CD4-positive, alpha-beta T cell treated with Interleukin-4 for 4 hours (primary cell): ENCODE measurements at regions not wholly inside any gene's neighbourhood (a gene's known extent, or its start where the extent isn't known, plus 50 kb on each side); places are given as distances from the start of the nearest gene placed in this dataset.
"Not testable (repeated sequence)": the region's sequence is repeated elsewhere in the genome, so short reads cannot be mapped to it uniquely, and the experiment has no call there.

Experiments used
- DNase-seq: peaks from one replicate; pipeline ENCODE4 v3.0.0-alpha.2; 2020

DNA sequence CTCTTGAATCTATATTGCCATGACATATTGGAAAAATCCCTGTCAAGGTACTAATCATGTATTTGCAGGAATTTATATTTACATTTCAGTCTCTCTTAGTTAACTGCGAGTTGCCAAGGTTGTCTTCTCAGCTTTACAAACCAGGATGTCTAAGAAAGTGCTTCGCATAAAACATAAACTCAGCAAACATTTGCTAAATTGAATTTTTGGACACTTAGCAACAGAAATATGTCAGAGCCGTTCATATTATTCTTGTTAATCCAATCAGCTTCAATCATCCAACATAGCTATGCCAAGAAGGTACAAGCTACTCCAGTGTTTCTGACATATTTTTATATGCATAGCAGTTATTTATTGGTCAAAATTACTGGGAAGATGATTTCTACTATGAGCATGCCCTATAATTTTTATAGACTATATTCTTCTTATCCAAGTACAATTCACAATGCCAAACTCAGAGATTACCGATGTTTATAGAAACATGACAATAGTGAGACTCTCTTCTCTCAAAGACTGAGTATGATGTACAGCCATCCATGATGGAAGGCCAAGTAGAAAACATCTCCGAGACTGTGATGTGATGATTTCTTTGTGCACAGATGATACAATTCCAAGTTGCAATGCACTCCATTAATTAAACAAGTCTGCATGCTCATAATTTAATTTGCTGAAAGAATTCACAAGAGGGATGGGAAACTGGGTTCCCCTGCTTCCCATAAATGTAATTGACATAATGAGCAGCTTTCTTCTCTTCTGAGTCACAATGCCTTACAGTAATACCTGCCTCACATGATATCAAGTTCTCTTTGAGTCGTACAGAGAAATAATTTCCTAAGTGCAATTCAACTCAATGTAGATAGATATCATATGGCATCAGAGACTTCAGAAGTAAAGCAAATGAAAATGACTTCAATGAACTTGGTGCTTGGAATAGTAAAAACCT, 776.3 kb downstream of the EFNB2 start:
- DNase-seq, result no peak

DNA sequence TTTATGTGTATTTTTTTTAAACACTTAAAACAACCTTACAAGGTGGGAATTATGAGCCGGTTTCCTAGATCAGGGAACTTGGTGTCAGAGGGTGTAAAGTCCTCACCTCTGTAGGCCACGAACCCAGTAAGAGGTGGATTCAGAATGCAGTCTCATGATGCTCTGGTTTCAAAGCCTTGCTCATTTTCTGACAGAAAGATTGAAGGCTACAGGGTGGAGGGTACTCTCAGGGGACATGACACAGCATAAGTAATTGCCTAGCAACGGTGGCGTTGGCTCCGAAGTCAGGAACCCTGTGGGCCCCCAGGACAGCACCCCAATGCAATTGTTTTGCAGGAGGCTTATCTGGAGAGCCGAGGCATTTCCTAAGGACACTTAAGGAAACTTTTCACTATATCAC, 794.7 kb downstream of the EFNB2 start:
- DNase-seq, result no peak

DNA sequence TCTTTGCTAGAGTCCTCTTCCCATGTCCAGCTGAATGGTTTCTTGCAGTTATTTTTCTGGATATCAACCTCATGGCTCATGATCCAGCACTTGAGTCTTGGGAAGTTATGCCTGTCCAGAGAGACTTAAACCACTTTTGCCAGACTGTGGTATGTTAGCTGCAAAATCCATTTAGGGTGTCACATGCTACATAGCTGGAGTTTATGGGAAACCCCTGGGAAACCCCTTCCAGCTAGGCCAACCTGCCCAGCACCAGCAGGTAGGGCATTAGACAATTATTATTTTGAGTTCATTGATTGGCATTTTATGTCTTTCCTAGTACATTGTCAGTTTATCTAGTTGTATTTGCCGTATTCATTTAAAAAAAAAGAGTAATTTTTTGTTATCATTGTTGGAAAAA, 797.8 kb downstream of the EFNB2 start:
- no peak for DNase-seq

GRCh38 chr13:105735281-105735680, 800.2 kb downstream of the EFNB2 start:
- no peak for DNase-seq

- DNase-seq, result no peak
These were observed 802.5 kb downstream of the EFNB2 start for GRCh38 chr13:105732806-105733529.

DNA sequence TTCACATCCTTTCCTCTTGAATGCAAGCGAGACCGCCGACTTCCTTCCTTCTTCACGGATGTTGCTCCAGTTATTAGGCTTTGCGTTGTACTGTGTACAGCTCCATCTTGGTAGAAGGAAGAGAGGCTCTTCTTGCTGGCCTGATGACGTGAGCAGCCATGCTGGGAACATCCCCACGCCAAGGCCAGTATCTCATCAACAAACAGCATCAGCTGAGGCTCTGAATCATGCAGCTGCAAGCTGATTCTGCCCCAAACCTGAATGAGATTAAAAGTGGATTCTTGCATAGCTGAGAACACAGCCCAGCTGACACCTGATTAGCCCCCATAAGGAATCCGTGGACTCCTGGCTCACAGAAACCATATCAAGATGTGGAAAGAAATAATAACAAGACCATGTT, 809.6 kb downstream of the EFNB2 start:
- DNase-seq, result no peak

DNA sequence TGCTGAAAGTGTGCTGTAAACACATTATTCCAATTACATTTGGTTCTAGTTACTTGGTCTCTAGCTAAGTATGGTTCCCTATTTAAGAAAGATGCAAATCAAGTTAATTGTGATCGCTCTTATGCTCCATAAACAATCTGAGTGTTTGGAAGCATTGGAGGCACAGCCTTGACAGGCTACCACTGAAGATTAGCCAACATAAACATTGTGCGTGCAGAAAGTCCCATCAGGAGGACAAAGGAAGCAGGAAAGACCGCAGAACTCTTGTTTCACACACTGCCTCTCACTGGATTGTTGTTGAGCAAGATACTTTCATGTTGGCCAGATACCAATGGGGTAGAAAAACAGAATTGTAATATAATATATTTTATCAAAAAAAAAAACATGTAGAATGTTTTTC, 814.4 kb downstream of the EFNB2 start:
- no peak for DNase-seq

- DNase-seq, result no peak
These were observed 815.6 kb downstream of the EFNB2 start for GRCh38 chr13:105719859-105720258.

DNA sequence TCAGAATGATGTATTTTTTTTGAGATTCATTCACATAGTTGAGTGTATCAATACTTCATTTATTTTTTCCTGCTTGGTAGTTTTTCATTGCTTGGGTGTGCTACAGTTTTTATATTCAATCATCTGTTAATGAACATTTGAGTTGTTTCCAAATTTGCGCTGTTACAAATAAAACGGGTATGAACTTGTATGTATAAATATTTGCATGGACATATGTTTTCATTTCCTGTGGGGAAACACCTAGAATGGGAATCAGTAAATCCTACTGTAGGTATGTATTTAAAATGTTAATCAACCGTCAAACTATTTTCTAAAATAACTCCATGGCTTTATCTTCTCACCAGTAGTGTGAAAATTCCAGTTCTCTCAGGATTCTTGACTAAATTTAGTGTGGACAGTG, 826.3 kb downstream of the EFNB2 start:
- DNase-seq, result no peak

- no peak for DNase-seq
These were observed 831.6 kb downstream of the EFNB2 start for GRCh38 chr13:105703843-105704242.

- no peak for DNase-seq
These were observed 833.0 kb downstream of the EFNB2 start for GRCh38 chr13:105702441-105702840.

- DNase-seq, result no peak
These were observed 842.7 kb downstream of the EFNB2 start for GRCh38 chr13:105692769-105693168.

- DNase-seq, result no peak
These were observed 851.2 kb downstream of the EFNB2 start for GRCh38 chr13:105684216-105684615.

DNA sequence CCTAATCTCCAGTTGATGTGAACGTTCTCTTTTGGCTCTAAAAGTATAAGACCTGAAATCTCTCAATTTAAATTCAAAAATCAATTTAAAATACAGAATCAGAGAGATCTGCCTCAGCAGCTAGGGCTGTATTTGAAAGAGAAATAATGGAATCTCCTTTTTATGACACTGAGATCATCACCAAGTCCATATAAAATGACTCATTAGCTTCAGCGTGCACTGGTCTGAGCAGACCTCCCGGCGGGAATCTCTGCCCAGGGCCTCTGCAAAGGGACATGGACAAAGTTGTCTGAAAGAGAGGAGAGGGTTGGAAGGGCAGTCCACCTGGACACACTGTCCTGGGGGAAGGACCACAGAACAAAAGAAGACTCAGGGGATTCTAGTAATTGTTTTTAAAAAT, 855.6 kb downstream of the EFNB2 start:
- DNase-seq, result no peak

DNA sequence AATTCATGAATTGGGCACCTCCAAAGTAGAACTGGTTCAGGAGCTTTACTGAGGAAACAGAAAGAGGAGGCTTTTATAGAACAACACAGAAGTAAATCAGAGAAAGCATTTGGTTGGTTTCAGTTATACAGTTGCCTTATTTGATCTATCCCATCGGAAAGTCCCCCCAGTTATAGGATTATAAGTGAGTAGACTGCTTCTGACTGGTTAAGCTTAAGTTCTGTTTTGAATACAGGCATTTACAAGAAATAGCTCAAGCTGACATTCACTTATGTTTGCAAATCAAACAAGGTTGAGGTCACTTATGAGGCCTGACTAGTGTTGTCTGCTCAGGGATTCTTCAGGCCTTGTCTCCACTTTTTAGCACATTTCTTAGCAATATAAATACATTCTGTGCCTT, 857.4 kb downstream of the EFNB2 start:
- no peak for DNase-seq

GRCh38 chr13:105672881-105673280, 862.6 kb downstream of the EFNB2 start:
- no peak for DNase-seq

GRCh38 chr13:105671131-105671530, 864.3 kb downstream of the EFNB2 start:
- not testable (repeated sequence) for DNase-seq

DNA sequence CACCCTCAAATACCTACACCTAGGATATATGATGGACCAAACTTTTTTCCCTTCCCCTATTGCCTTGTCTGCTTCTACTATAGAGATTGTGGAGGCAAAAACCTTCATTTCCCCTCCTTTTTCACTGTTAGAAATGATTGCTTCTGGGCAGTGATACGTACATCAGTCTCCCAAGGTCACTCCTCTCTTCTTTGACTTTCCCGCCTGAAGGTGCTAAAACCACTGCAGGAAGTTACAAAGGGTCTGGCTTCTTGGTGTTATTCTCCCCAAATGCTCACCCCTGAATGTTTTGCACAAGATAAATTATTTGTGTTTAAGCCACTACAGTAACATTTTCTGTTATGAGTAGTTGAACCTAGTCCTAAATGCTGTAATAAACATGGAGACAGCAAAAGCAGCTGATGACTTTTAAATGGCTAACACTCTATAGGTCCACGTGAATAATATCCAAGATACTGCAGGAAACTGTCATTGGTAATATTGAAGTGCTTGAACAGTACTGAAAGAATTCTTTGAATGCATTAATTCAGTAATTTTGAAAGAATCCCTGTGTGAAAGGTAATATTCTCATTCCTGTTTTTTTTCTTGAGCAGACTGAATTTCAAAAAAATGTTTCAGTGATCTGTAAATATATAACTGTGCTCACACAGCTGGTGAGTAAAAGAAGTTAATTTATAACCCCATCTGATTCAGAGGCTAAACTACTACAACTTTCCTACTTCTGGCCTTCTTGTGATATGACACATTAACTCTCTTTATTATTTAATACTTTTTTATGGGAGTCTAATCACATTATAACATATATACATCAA, 865.1 kb downstream of the EFNB2 start:
- DNase-seq, result no peak

DNA sequence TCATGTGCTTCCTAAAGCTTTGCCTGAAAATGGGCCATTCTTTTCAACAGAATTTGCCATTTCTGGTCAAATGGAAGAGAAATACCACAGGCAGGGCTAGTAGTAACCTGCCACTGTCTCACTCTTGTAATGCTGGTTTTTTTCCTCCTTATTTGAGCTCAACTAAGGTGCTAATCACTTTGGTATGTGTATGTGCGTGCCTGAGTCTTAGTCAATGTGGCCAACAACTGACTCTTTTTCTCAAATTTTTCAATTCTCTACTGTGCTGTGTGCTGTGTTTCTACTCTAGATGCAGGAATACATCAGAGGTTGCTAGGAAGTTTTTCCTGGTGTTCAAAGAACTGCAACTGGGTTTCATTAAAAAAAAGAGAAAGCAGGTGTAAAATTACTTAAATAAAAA, 870.2 kb downstream of the EFNB2 start:
- DNase-seq, result no peak

DNA sequence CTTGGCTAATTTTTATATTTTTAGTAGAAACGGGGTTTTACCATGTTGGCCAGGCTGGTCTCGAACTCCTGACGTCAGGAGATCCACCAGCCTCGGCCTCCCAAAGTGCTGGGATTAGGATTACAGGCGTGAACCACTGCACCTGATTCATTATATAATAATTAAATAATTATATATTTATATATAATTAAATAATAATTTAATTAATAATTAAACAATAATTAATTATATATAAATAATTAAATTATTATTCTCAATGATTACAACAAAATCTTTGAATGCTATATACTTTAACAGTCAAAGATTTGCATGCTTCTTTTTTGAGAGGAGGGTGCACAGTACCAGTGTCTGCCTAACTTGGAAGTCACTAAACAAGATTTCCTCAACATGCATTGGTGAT, 872.3 kb downstream of the EFNB2 start:
- DNase-seq, result no peak

- DNase-seq, result no peak
These were observed 874.9 kb downstream of the EFNB2 start for GRCh38 chr13:105660561-105660960.

DNA sequence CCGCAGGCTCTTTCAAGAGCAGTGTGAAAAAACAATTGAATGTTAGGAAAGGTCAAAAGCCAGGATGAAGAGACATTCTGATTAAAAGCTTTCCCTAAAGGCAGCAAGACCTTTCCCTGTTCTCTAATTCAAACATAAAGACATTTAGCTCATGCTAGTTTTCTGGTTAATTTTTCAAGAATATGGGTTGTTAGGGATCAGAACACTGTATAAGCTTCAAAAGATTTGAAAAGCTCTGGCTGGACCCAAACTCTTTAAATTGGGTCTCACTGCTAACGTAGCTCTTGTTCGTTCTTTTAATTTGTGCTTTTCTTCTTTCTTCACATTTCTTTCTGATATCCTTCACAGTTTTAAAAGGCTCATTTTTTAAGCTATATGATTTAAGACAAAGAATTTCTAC, 877.0 kb downstream of the EFNB2 start:
- no peak for DNase-seq

- no peak for DNase-seq
These were observed 880.4 kb downstream of the EFNB2 start for GRCh38 chr13:105655046-105655445.
